ENCODE measurements at regions not wholly inside any gene's neighbourhood (a gene's known extent, or its start where the extent isn't known, plus 50 kb on each side); places are given as distances from the start of the nearest gene placed in this dataset.

GRCh38 chr11:31926816-31927528, 115.8 kb upstream of the PAX6 start:
- Histone ChIP-seq H3K27ac (ENCODE audit: extremely low read depth, low read depth, low read length) (no peak overlapping the region), H3K4me3 (no peak overlapping the region), H3K36me3 (ENCODE audit: control insufficient read depth, insufficient read depth, low read length) (no peaks in the 10 kb centered on the region), H3K9me3 (replicated peaks; ENCODE audit: control insufficient read depth, insufficient read depth, low read depth, low read length) (no peaks in the 10 kb centered on the region), H3K9me1 (ENCODE audit: control insufficient read depth, insufficient read depth, low read length) (no peaks in the 10 kb centered on the region), H3K4me2 (ENCODE audit: insufficient read depth, low read length) (no peak overlapping the region), H2AFZ (ENCODE audit: low read depth, low read length) (no peak overlapping the region), H3K4me1 (replicated peaks in 1 of 2; ENCODE audit: control insufficient read depth in 2 of 2, insufficient read depth in 2 of 2, low read length in 2 of 2) (no peaks in the 10 kb centered on the region), H3K27me3 (ENCODE audit: control insufficient read depth in 2 of 2, insufficient read depth in 2 of 2, low read length in 2 of 2) (no peaks in the 10 kb centered on the region; a peak in 2 of 5 replicates), H4K20me1 (replicated peaks; ENCODE audit: control insufficient read depth, insufficient read depth, low read length) (no peaks in the 10 kb centered on the region), H3K9ac (ENCODE audit: insufficient read depth in 1 of 2, low read depth in 2 of 2, low read length in 2 of 2) (no peak overlapping the region), H3K79me2 (ENCODE audit: control insufficient read depth, insufficient read depth, low read length) (no peaks in the 10 kb centered on the region)
- TF ChIP-seq ZNF316 (IDR thresholded peaks at IDR 0.05) (peak; percentile 52), BCOR (IDR thresholded peaks at IDR 0.05) (no peak), HCFC1 (IDR thresholded peaks at IDR 0.05; ENCODE audit: low read depth, low read length) (no peak), ZNF239 (CRISPR knock-in tag; IDR thresholded peaks at IDR 0.05) (no peak), XRCC5 (IDR thresholded peaks at IDR 0.05; ENCODE audit: low read depth, low read length) (no peak), ZNF57 (CRISPR knock-in tag; IDR thresholded peaks at IDR 0.05) (no peak), MAFF (IDR thresholded peaks at IDR 0.05; ENCODE audit: low read length) (0 out of 2 replicates have a peak, but pooled peaks have one; percentile 12), KLF6 (CRISPR knock-in tag; IDR thresholded peaks at IDR 0.05; ENCODE audit: borderline replicate concordance) (no peak)
- intact Hi-C loops (cut with micrococcal nuclease) (no loop called here), in situ Hi-C loops (cut with MboI) (no loop called here)
- no peak for DNase-seq (ENCODE audit: extremely low read depth in 1 of 4, low spot score in 3 of 4)
- no TSS peak for BruUV-seq (replicated peaks)
- no peak for ATAC-seq
- ChIA-PET POLR2A (no interaction called here), CTCF (ENCODE audit: low intra/inter-chr PET ratio) (interaction anchor here (0.7 kb wide), 1 partner anchor 48 kb away, joined by 3 read pairs; no protein-coding TSS in a partner anchor)
- no peak for FAIRE-seq
- WGBS (ENCODE audit: insufficient coverage, low coverage, missing lambda C conversion rate), result 7% methylated on average over 3 of the region's 3 CpGs
